GM23338 (cell line): ENCODE measurements at regions not wholly inside any gene's neighbourhood (a gene's known extent, or its start where the extent isn't known, plus 50 kb on each side); places are given as distances from the start of the nearest gene placed in this dataset.

ENCODE experiments used
- ATAC-seq: fragments of 200-7000 bp; cut with Tn5 transposase; 3 replicates; pipeline ENCODE4 v1.9.1; 2020
- DNase-seq: peaks from one replicate; pipeline ENCODE4 v3.0.0-alpha.2; 2015; ENCODE audit warnings: low spot score
- H2AFZ ChIP-seq: fragments of 200-600 bp; sonication (generic); 2 replicates; pipeline ENCODE4 v1.8.0; 2016; ENCODE audit warnings: antibody characterized with exemption, mild to moderate bottlenecking, moderate library complexity
- H3F3A ChIP-seq: fragments of 200-600 bp; sonication (generic); replicated peaks from 2 replicates; pipeline ENCODE4 v1.8.0; 2017; ENCODE audit warnings: antibody characterized with exemption, mixed run types, low read depth
- H3K27ac ChIP-seq: fragments of 200-600 bp; sonication (generic); 2 replicates; pipeline ENCODE4 v1.6.1; 2016; ENCODE audit warnings: low read depth
- H3K27me3 ChIP-seq: fragments of 200-600 bp; sonication (generic); 2 replicates; pipeline ENCODE4 v1.8.0; 2016; ENCODE audit warnings: mild to moderate bottlenecking, mixed run types, moderate library complexity; ENCODE audit not compliant: insufficient read depth
- H3K36me3 ChIP-seq: fragments of 200-600 bp; sonication (generic); 2 replicates; pipeline ENCODE4 v1.8.0; 2016; ENCODE audit warnings: mild to moderate bottlenecking; ENCODE audit not compliant: insufficient read depth
- H3K4me1 ChIP-seq: fragments of 200-600 bp; sonication (generic); 2 replicates; pipeline ENCODE4 v1.8.0; 2016; ENCODE audit warnings: mild to moderate bottlenecking, moderate library complexity; ENCODE audit not compliant: insufficient read depth
- H3K4me2 ChIP-seq: fragments of 200-600 bp; sonication (generic); 2 replicates; pipeline ENCODE4 v1.7.1; 2017; ENCODE audit warnings: mixed run types
- H3K4me3 ChIP-seq: fragments of 200-600 bp; sonication (generic); 2 replicates; pipeline ENCODE4 v1.6.1; 2016; ENCODE audit warnings: mixed run types
- H3K79me2 ChIP-seq: fragments of 200-600 bp; sonication (generic); replicated peaks from 2 replicates; pipeline ENCODE4 v1.8.0; 2017; ENCODE audit warnings: mild to moderate bottlenecking; ENCODE audit not compliant: insufficient read depth
- H3K9me2 ChIP-seq: fragments of 200-600 bp; sonication (generic); 2 replicates; pipeline ENCODE4 v1.8.0; 2017; ENCODE audit not compliant: insufficient read depth
- H4K20me1 ChIP-seq: fragments of 200-600 bp; sonication (generic); replicated peaks from 2 replicates; pipeline ENCODE4 v1.8.0; 2017; ENCODE audit warnings: mild to moderate bottlenecking; ENCODE audit not compliant: insufficient read depth
- H3K27ac Mint-ChIP-seq: 2 replicates; pipeline ENCODE4 v1.8.0; 2020; ENCODE audit warnings: inconsistent platforms, mild to moderate bottlenecking, moderate library complexity, mixed read lengths
- H3K27me3 Mint-ChIP-seq: 3 replicates; pipeline ENCODE4 v1.8.0; 2022; ENCODE audit warnings: low read depth, mild to moderate bottlenecking, moderate library complexity, mixed read lengths, inconsistent platforms; ENCODE audit not compliant: insufficient read depth, poor library complexity
- H3K36me3 Mint-ChIP-seq: 3 replicates; pipeline ENCODE4 v1.8.0; 2021; ENCODE audit warnings: low read depth, mild to moderate bottlenecking, inconsistent platforms, moderate library complexity, mixed read lengths
- H3K4me1 Mint-ChIP-seq: 3 replicates; pipeline ENCODE4 v1.8.0; 2020; ENCODE audit warnings: mild to moderate bottlenecking, inconsistent platforms, mixed read lengths
- H3K4me3 Mint-ChIP-seq: 3 replicates; pipeline ENCODE4 v1.8.0; 2021; ENCODE audit warnings: moderate library complexity, mild to moderate bottlenecking, inconsistent platforms, mixed read lengths
- H3K9me3 Mint-ChIP-seq: 3 replicates; pipeline ENCODE4 v1.8.0; 2020; ENCODE audit warnings: moderate library complexity, mild to moderate bottlenecking, inconsistent platforms, mixed read lengths
- EZH2 ChIP-seq: fragments of 200-600 bp; sonication (generic); IDR thresholded peaks from one replicate; pipeline ENCODE4 v1.8.0; 2017; ENCODE audit warnings: antibody characterized with exemption, mild to moderate bottlenecking, low read depth; ENCODE audit not compliant: unreplicated experiment
- EZH2phosphoT487 ChIP-seq: fragments of 200-600 bp; sonication (generic); IDR thresholded peaks from one replicate; pipeline ENCODE4 v1.8.1; 2018; ENCODE audit warnings: antibody characterized with exemption; ENCODE audit not compliant: unreplicated experiment
- JUNB ChIP-seq: IDR thresholded peaks from one replicate; pipeline ENCODE4 v1.6.1; 2016; ENCODE audit warnings: antibody characterized with exemption; ENCODE audit not compliant: unreplicated experiment
- POLR2AphosphoS5 ChIP-seq: IDR thresholded peaks from 2 replicates; pipeline ENCODE4 v1.6.1; 2016; ENCODE audit warnings: antibody characterized with exemption, low read depth
- STAT1 ChIP-seq: IDR thresholded peaks from one replicate; pipeline ENCODE4 v1.6.1; 2016; ENCODE audit warnings: antibody characterized with exemption; ENCODE audit not compliant: unreplicated experiment
- ZNF331 ChIP-seq: fragments of 250-450 bp; sonication (Bioruptor Pico); IDR thresholded peaks from 2 replicates; pipeline ENCODE4 v1.5.0; 2020; ENCODE audit warnings: low read depth, mild to moderate bottlenecking, moderate library complexity
- ZNF462 ChIP-seq: fragments of 250-450 bp; sonication (Bioruptor Pico); IDR thresholded peaks from 2 replicates; pipeline ENCODE4 v1.5.0; 2020; ENCODE audit warnings: mild to moderate bottlenecking, moderate library complexity
- TF ChIP-seq, protein P1 (sequence below): IDR thresholded peaks from one replicate; pipeline ENCODE4 v1.6.1; 2018; ENCODE audit warnings: antibody characterized with exemption; ENCODE audit not compliant: unreplicated experiment

DNA sequence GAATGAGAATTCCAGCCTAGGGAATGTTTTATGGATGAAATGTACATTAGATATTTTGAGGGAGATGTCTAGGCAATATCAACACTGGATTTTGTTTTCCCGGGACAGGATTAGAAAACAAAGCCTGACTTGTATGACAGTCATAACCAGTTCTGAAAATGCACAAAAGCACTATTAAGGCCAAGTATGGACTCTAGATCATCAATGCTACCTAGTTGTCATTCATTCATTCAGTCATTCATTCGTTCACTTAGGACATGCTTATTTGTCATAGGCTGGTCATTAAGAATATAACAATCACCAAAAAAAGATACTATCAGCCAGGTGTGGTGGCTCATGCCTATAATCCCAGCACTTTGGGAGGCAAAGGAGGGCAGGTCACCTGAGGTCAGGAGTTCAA, 511.2 kb downstream of the CMPK2 start:
- ATAC-seq: no peak
- Mint-ChIP-seq H3K9me3 (peaks cover 54% of the 10 kb centered on the region), H3K4me1 (no peaks in the 10 kb centered on the region), H3K36me3 (no peaks in the 10 kb centered on the region), H3K27ac (no peak overlapping the region), H3K27me3 (peaks cover 2% of the 10 kb centered on the region), H3K4me3 (no peak overlapping the region)
- Histone ChIP-seq H3K4me3 (no peak overlapping the region), H3K4me2 (no peak overlapping the region), H3K9me2 (no peaks in the 10 kb centered on the region), H4K20me1 (no peaks in the 10 kb centered on the region), H3K79me2 (no peaks in the 10 kb centered on the region), H3K27ac (no peak overlapping the region), H3K4me1 (no peaks in the 10 kb centered on the region), H3K36me3 (no peaks in the 10 kb centered on the region), H3F3A (no peaks in the 10 kb centered on the region), H3K27me3 (no peaks in the 10 kb centered on the region), H2AFZ (no peak overlapping the region)
- TF ChIP-seq JUNB (no peak), ZNF462 (CRISPR knock-in tag) (no peak), EZH2phosphoT487 (no peak), STAT1 (no peak), ZNF331 (CRISPR knock-in tag) (no peak), EZH2 (no peak), POLR2AphosphoS5 (no peak)
- TF ChIP-seq, protein P1, sequence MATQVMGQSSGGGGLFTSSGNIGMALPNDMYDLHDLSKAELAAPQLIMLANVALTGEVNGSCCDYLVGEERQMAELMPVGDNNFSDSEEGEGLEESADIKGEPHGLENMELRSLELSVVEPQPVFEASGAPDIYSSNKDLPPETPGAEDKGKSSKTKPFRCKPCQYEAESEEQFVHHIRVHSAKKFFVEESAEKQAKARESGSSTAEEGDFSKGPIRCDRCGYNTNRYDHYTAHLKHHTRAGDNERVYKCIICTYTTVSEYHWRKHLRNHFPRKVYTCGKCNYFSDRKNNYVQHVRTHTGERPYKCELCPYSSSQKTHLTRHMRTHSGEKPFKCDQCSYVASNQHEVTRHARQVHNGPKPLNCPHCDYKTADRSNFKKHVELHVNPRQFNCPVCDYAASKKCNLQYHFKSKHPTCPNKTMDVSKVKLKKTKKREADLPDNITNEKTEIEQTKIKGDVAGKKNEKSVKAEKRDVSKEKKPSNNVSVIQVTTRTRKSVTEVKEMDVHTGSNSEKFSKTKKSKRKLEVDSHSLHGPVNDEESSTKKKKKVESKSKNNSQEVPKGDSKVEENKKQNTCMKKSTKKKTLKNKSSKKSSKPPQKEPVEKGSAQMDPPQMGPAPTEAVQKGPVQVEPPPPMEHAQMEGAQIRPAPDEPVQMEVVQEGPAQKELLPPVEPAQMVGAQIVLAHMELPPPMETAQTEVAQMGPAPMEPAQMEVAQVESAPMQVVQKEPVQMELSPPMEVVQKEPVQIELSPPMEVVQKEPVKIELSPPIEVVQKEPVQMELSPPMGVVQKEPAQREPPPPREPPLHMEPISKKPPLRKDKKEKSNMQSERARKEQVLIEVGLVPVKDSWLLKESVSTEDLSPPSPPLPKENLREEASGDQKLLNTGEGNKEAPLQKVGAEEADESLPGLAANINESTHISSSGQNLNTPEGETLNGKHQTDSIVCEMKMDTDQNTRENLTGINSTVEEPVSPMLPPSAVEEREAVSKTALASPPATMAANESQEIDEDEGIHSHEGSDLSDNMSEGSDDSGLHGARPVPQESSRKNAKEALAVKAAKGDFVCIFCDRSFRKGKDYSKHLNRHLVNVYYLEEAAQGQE: no peak
- DNase-seq: no peak
